ENCODE measurements at regions not wholly inside any gene's neighbourhood (a gene's known extent, or its start where the extent isn't known, plus 50 kb on each side); places are given as distances from the start of the nearest gene placed in this dataset.

DNA sequence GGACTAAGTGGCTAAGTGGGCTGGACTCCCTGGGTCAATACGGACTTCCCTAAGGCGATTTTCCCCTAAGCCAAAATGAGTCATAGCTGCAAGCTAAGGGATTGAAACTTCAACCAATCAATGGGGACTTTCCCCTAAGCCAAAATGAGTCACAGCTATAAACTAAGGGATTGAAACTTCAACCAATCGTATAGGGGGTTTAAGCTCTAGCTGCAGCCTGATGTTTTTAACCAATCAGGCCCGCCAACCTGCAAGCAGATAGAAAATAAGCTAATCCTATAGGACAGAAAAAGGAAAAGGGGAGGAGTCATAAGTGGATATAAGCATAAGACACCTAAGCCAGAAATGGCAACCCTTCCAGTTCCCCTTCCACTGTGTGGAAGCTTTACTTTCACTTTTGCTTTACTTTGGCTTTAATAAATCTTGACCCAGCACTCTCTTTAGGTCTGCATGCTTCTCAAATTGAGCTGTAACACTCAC, 655.0 kb upstream of the HS3ST5 start:
- peaks cover 0 to 3% (median 0%) of the 10 kb centered on the region in 5 donors for H3K36me3 Mint-ChIP-seq
- no peak for ATAC-seq
- H3K27ac Mint-ChIP-seq: no peak overlapping the region
- H3K4me3 ChIP-seq (ENCODE audit: low read length): no peak overlapping the region
- ChIA-PET POLR2A (no interaction called here), CTCF (no interaction called here)
- no peaks in the 10 kb centered on the region for H3K4me1 ChIP-seq (ENCODE audit: control insufficient read depth in 2 of 2, insufficient read depth in 2 of 2, low read length in 2 of 2)
- H3K4me1 Mint-ChIP-seq: peaks cover 0 to 7% (median 0%) of the 10 kb centered on the region in 7 donors
- intact Hi-C loops (cut with micrococcal nuclease): no loop called here
- H3K36me3 ChIP-seq (ENCODE audit: control insufficient read depth in 2 of 3, insufficient read depth in 3 of 3, low read length in 3 of 3): no peaks in the 10 kb centered on the region
- no peaks in the 10 kb centered on the region for H3K27me3 Mint-ChIP-seq
- H3K27ac ChIP-seq (ENCODE audit: low read depth, low read length): no peak overlapping the region
- no peaks in the 10 kb centered on the region for H3K9me3 ChIP-seq (ENCODE audit: control insufficient read depth in 2 of 3, low read length in 3 of 3)
- H3K9me3 Mint-ChIP-seq: peaks cover 0 to 12% (median 3%) of the 10 kb centered on the region in 11 donors
- no peak overlapping the region for H3K4me3 Mint-ChIP-seq
- no peak for DNase-seq
- no peaks in the 10 kb centered on the region for H3K27me3 ChIP-seq (ENCODE audit: control insufficient read depth in 2 of 2, insufficient read depth in 2 of 2, low read length in 2 of 2)

DNA sequence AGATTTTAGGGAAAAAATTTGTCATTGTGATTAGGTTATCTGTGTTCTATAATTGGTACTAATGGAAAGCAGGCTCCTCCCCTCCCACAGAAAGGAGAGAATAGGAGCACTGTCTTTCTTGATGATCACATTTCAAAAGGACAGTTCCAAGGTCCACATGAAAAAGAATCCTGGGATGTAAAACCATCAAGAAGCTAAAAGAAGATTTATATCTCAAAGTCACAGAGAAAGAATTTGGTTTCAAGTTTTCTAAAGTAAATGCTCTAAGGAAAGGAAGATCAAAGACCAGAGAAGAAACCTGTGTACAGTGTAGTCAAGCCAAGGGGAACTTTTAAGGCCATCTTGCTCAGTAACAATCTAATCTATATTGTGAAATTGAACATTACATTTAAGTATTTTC, 652.7 kb upstream of the HS3ST5 start:
- H3K4me1 Mint-ChIP-seq: peaks cover 0 to 5% (median 0%) of the 10 kb centered on the region in 7 donors
- Histone ChIP-seq H3K4me1 (ENCODE audit: control insufficient read depth in 2 of 2, insufficient read depth in 2 of 2, low read length in 2 of 2) (no peaks in the 10 kb centered on the region), H3K9me3 (ENCODE audit: control insufficient read depth in 2 of 3, low read length in 3 of 3) (no peaks in the 10 kb centered on the region), H3K27ac (ENCODE audit: low read depth, low read length) (no peak overlapping the region), H3K27me3 (ENCODE audit: control insufficient read depth in 2 of 2, insufficient read depth in 2 of 2, low read length in 2 of 2) (no peaks in the 10 kb centered on the region), H3K4me3 (ENCODE audit: low read length) (no peak overlapping the region), H3K36me3 (ENCODE audit: control insufficient read depth in 2 of 3, insufficient read depth in 3 of 3, low read length in 3 of 3) (no peaks in the 10 kb centered on the region)
- DNase-seq (no peak), ATAC-seq (no peak)
- H3K27me3 Mint-ChIP-seq: no peaks in the 10 kb centered on the region
- no peak overlapping the region for H3K27ac Mint-ChIP-seq
- intact Hi-C loops (cut with micrococcal nuclease): no loop called here
- peaks cover 0 to 6% (median 2%) of the 10 kb centered on the region in 11 donors for H3K9me3 Mint-ChIP-seq
- ChIA-PET POLR2A (no interaction called here), CTCF (no interaction called here)
- no peaks in the 10 kb centered on the region for H3K36me3 Mint-ChIP-seq
- H3K4me3 Mint-ChIP-seq: no peak overlapping the region

DNA sequence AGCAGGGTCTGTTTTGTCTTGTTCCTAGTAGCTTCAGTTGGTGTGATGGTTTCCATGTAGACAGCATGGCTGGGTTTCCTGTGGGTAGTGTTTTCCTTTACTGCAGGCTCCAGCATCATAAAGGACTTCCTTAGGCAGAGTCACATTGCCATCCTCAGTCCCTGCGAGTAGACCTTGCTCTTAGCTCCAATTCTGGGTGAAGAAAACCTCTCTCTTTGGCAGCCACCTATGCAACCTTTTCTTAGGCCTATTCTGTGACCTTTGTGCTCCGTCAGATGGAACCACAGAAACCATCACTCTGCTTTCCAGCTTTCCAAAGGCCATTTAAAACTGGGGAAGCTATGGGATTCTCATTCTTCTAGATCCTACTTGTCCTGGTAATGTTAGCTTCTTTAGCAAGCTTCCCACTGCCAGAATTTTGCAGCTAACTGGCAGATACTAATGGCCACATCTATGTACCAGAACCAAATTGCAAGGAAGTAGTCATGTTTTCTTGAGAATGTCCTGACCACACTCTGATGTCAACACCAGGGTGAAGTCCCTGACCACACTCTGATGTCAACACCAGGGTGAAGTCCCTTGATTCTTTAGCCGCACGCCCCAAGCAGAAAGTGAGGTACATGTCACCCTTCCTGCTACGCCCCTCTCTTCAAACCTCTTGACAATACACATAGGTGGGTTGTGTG, 646.6 kb upstream of the HS3ST5 start:
- Mint-ChIP-seq H3K27me3 (peaks cover 0 to 1% (median 0%) of the 10 kb centered on the region in 5 donors), H3K27ac (peak overlapping the region in 1 of 9 donors; percentile 95), H3K36me3 (peaks cover 0 to 9% (median 0%) of the 10 kb centered on the region in 5 donors), H3K4me1 (peaks cover 0 to 27% (median 0%) of the 10 kb centered on the region in 7 donors), H3K4me3 (peak overlapping the region in 1 of 10 donors; percentile 47), H3K9me3 (peaks cover 0 to 8% (median 4%) of the 10 kb centered on the region in 11 donors)
- Histone ChIP-seq H3K9me3 (ENCODE audit: control insufficient read depth in 2 of 3, low read length in 3 of 3) (no peaks in the 10 kb centered on the region), H3K36me3 (ENCODE audit: control insufficient read depth in 2 of 3, insufficient read depth in 3 of 3, low read length in 3 of 3) (no peaks in the 10 kb centered on the region), H3K27ac (ENCODE audit: low read depth, low read length) (no peak overlapping the region), H3K4me3 (ENCODE audit: low read length) (no peak overlapping the region), H3K4me1 (ENCODE audit: control insufficient read depth in 2 of 2, insufficient read depth in 2 of 2, low read length in 2 of 2) (no peaks in the 10 kb centered on the region), H3K27me3 (ENCODE audit: control insufficient read depth in 2 of 2, insufficient read depth in 2 of 2, low read length in 2 of 2) (no peaks in the 10 kb centered on the region)
- POLR2A ChIA-PET: no interaction called here
- intact Hi-C loops (cut with micrococcal nuclease): no loop called here
- DNase-seq (peak in 1 of 9 donors; percentile 57), ATAC-seq (peak; percentile 73)
- CTCF ChIA-PET: no interaction called here

DNA sequence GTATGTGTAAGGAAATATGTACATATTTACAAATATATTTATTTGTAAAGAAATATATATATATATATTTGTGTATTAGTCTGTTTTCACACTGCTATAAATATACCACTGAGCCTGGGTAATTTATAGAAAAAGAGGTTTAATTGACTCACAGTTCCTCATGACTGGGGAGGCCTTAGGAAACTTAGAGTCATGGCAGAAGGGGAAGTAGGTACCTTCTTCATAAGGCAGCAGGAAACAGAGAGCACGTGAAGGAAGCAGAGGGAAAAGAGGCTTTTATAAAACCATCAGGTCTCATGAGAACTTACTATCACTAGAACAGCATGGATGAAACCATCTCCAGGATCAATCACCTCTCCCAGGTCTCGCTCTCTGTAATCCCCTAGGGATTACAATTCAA, 644.5 kb upstream of the HS3ST5 start:
- Mint-ChIP-seq H3K4me3 (no peak overlapping the region), H3K27ac (peak overlapping the region in 1 of 9 donors; percentile 63), H3K27me3 (peaks cover 0 to 2% (median 0%) of the 10 kb centered on the region in 5 donors), H3K4me1 (peaks cover 0 to 23% (median 0%) of the 10 kb centered on the region in 7 donors), H3K9me3 (peaks cover 0 to 6% (median 4%) of the 10 kb centered on the region in 11 donors), H3K36me3 (peaks cover 0 to 10% (median 0%) of the 10 kb centered on the region in 5 donors)
- ChIA-PET CTCF (interaction anchor here (0.6 kb wide), 1 partner anchor 618 kb away, joined by 3 read pairs; no protein-coding TSS in a partner anchor), POLR2A (no interaction called here)
- Histone ChIP-seq H3K27me3 (ENCODE audit: control insufficient read depth in 2 of 2, insufficient read depth in 2 of 2, low read length in 2 of 2) (no peaks in the 10 kb centered on the region), H3K4me3 (ENCODE audit: low read length) (no peak overlapping the region), H3K4me1 (ENCODE audit: control insufficient read depth in 2 of 2, insufficient read depth in 2 of 2, low read length in 2 of 2) (no peaks in the 10 kb centered on the region), H3K27ac (ENCODE audit: low read depth, low read length) (no peak overlapping the region), H3K36me3 (ENCODE audit: control insufficient read depth in 2 of 3, insufficient read depth in 3 of 3, low read length in 3 of 3) (no peaks in the 10 kb centered on the region), H3K9me3 (ENCODE audit: control insufficient read depth in 2 of 3, low read length in 3 of 3) (no peaks in the 10 kb centered on the region)
- intact Hi-C loops (cut with micrococcal nuclease): no loop called here
- DNase-seq (no peak), ATAC-seq (no peak)

DNA sequence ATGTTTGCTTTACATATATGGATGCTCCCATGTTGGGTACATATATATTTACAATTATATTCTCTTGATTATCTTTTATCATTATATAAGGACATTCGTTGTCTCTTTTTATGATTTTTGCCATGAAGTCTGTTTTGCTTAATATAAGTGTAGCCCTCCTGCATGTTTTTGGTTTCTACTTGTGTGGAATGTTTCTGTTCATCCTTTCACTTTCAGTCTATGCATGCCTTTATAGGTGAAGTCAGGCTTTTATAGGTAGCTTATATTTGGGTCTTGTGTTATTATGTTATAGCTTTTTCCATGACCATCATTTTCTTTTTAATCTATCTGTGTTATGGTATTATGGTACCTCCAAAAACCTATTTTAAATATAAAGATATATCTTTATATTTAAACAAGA, 612.5 kb upstream of the HS3ST5 start:
- intact Hi-C loops (cut with micrococcal nuclease): no loop called here
- Mint-ChIP-seq H3K4me1 (no peaks in the 10 kb centered on the region), H3K27me3 (no peaks in the 10 kb centered on the region), H3K36me3 (no peaks in the 10 kb centered on the region), H3K4me3 (no peak overlapping the region), H3K27ac (no peak overlapping the region), H3K9me3 (peaks cover 0 to 29% (median 4%) of the 10 kb centered on the region in 11 donors)
- Histone ChIP-seq H3K9me3 (ENCODE audit: control insufficient read depth in 2 of 3, low read length in 3 of 3) (no peaks in the 10 kb centered on the region), H3K27ac (ENCODE audit: low read depth, low read length) (no peak overlapping the region), H3K4me1 (ENCODE audit: control insufficient read depth in 2 of 2, insufficient read depth in 2 of 2, low read length in 2 of 2) (no peaks in the 10 kb centered on the region), H3K4me3 (ENCODE audit: low read length) (no peak overlapping the region), H3K27me3 (ENCODE audit: control insufficient read depth in 2 of 2, insufficient read depth in 2 of 2, low read length in 2 of 2) (no peaks in the 10 kb centered on the region), H3K36me3 (ENCODE audit: control insufficient read depth in 2 of 3, insufficient read depth in 3 of 3, low read length in 3 of 3) (no peaks in the 10 kb centered on the region)
- ATAC-seq: no peak
- POLR2A ChIA-PET: no interaction called here
- no peak for DNase-seq
- CTCF ChIA-PET: no interaction called here

DNA sequence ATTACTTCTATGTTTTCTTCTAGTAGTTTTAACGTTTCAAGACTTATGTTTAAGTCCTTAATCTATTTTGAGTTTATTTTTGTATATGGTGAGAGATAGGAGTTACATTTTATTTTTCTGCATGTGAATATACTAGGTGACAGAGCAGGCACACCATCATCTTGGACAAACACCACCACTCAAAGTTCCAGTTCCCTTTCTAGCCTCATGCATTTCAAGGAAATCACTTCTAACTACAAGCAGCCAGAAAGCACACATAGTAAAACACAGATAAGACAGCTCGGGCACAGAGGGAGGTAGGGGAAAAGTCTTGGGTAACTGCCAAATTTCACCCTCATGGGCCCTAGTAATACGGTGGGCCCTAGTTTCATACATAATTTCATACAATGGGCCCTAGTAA, 609.4 kb upstream of the HS3ST5 start:
- Mint-ChIP-seq H3K27me3 (no peaks in the 10 kb centered on the region), H3K9me3 (peaks cover 0 to 24% (median 2%) of the 10 kb centered on the region in 11 donors), H3K27ac (no peak overlapping the region), H3K4me3 (no peak overlapping the region), H3K4me1 (no peaks in the 10 kb centered on the region), H3K36me3 (no peaks in the 10 kb centered on the region)
- ATAC-seq (no peak), DNase-seq (no peak)
- H3K27ac ChIP-seq (ENCODE audit: low read depth, low read length): no peak overlapping the region
- no peaks in the 10 kb centered on the region for H3K9me3 ChIP-seq (ENCODE audit: control insufficient read depth in 2 of 3, low read length in 3 of 3)
- no peaks in the 10 kb centered on the region for H3K27me3 ChIP-seq (ENCODE audit: control insufficient read depth in 2 of 2, insufficient read depth in 2 of 2, low read length in 2 of 2)
- CTCF ChIA-PET: no interaction called here
- no peaks in the 10 kb centered on the region for H3K36me3 ChIP-seq (ENCODE audit: control insufficient read depth in 2 of 3, insufficient read depth in 3 of 3, low read length in 3 of 3)
- no peaks in the 10 kb centered on the region for H3K4me1 ChIP-seq (ENCODE audit: control insufficient read depth in 2 of 2, insufficient read depth in 2 of 2, low read length in 2 of 2)
- POLR2A ChIA-PET: no interaction called here
- H3K4me3 ChIP-seq (ENCODE audit: low read length): no peak overlapping the region
- intact Hi-C loops (cut with micrococcal nuclease): no loop called here

DNA sequence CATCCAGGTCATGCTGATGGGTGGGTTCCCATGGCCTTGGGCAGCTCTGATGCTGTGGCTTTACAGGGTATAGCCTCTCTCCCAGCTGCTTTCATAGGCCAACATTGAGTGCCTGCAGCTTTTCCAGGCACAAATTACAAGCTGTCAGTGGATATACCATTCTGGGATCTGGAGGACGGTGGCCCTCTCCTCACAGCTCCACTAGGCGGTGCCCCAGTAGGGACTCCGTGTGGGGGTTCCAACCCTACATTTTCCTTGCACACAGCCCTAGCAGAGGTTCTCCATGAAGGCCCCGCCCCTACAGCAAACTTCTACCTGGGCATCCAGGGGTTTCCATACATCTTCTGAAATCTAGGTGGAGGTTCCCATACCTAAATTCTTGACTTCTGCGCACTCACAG, 602.6 kb upstream of the HS3ST5 start:
- H3K27ac Mint-ChIP-seq: no peak overlapping the region
- no peaks in the 10 kb centered on the region for H3K4me1 ChIP-seq (ENCODE audit: control insufficient read depth in 2 of 2, insufficient read depth in 2 of 2, low read length in 2 of 2)
- H3K9me3 ChIP-seq (ENCODE audit: control insufficient read depth in 2 of 3, low read length in 3 of 3): no peaks in the 10 kb centered on the region
- ChIA-PET POLR2A (no interaction called here), CTCF (no interaction called here)
- H3K36me3 ChIP-seq (ENCODE audit: control insufficient read depth in 2 of 3, insufficient read depth in 3 of 3, low read length in 3 of 3): no peaks in the 10 kb centered on the region
- H3K36me3 Mint-ChIP-seq: peaks cover 0 to 5% (median 0%) of the 10 kb centered on the region in 5 donors
- H3K27ac ChIP-seq (ENCODE audit: low read depth, low read length): no peak overlapping the region
- H3K4me3 ChIP-seq (ENCODE audit: low read length): no peak overlapping the region
- H3K27me3 ChIP-seq (ENCODE audit: control insufficient read depth in 2 of 2, insufficient read depth in 2 of 2, low read length in 2 of 2): no peaks in the 10 kb centered on the region
- DNase-seq (no peak), ATAC-seq (no peak)
- peaks cover 4 to 29% (median 9%) of the 10 kb centered on the region in 11 donors for H3K9me3 Mint-ChIP-seq
- intact Hi-C loops (cut with micrococcal nuclease): no loop called here
- no peak overlapping the region for H3K4me3 Mint-ChIP-seq
- no peaks in the 10 kb centered on the region for H3K27me3 Mint-ChIP-seq
- no peaks in the 10 kb centered on the region for H3K4me1 Mint-ChIP-seq

Data from naive thymus-derived CD4-positive, alpha-beta T cell (primary cell).